A549 (cell line): ENCODE measurements at regions not wholly inside any gene's neighbourhood (a gene's known extent, or its start where the extent isn't known, plus 50 kb on each side); places are given as distances from the start of the nearest gene placed in this dataset.

ENCODE experiments used
- CTCF ChIP-seq: fragments of >200 bp; sonication (Bioruptor Twin); formaldehyde crosslinking; IDR thresholded peaks from 3 replicates; pipeline ENCODE4 v1.5.1; 2016
- POLR2A ChIP-seq: IDR thresholded peaks from 2 replicates; pipeline ENCODE4 v1.6.1; 2012; ENCODE audit warnings: mild to moderate bottlenecking, low read length

DNA sequence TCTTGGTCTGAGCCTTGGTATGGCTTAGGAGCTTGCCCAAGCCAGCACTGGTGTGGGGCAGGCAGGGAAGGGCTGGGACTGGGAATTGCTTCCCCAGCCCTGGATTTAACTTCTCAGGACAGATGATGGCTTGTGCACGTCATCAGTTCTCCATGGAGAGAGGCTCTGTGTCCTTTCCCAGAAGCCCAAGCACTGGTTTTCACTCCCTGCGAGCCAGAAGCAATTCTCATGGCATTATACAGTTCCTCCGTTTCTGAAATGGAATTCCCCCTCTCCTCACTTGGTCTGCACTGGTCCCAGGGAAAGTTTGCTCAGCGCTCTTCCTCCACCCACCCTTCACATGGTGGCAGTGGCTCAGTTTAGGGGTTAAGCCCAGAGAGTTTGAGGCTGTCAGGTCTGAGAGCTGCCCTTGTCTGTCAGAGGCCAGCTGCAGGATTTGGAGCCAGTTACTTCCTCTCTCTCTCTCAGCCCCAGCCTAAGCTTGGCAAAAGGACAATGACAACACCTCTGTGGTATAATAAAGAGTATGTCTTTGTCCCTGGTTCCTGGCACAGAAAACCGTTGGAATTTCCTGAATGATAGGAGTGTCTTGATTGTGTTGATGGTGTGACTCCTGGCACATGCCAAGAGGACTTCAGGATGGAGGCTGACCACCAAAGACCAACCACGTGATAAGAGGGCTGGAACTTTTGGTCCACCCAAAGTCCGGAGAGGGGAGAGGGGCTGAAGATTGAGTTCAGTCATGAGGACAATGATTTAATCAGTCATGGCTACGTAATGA, 219.6 kb upstream of the TNRC6C start:
- TF ChIP-seq CTCF (no peak), POLR2A (no peak)
